ENCODE measurements at regions not wholly inside any gene's neighbourhood (a gene's known extent, or its start where the extent isn't known, plus 50 kb on each side); places are given as distances from the start of the nearest gene placed in this dataset.

GRCh38 chr5:26530305-26530704 is 508.1 kb downstream of the CDH9 start:
- intact Hi-C loops (cut with micrococcal nuclease) (no loop called here), dilution Hi-C loops (cut with MboI; ENCODE audit: extremely low pct_ligation_motif_present, low sequenced_read_pairs) (no loop called here)
- no peak overlapping the region for H3K4me2 ChIP-seq (ENCODE audit: insufficient read depth, low read length)
- H3K9ac ChIP-seq (replicated peaks; ENCODE audit: extremely low read depth, insufficient read depth, low read length): no peak overlapping the region
- H3K9me1 ChIP-seq (replicated peaks; ENCODE audit: control insufficient read depth, extremely low read depth, insufficient read depth, low read length): no peaks in the 10 kb centered on the region
- no peaks in the 10 kb centered on the region for H3K9me3 ChIP-seq (replicated peaks; ENCODE audit: control insufficient read depth, insufficient read depth, low read length)
- H3K36me3 ChIP-seq (ENCODE audit: control insufficient read depth in 2 of 2, extremely low read depth in 1 of 2, insufficient read depth in 2 of 2, low read length in 2 of 2): no peaks in the 10 kb centered on the region
- no peak for FAIRE-seq
- ChIA-PET CTCF (no interaction called here), POLR2A (no interaction called here)
- no peaks in the 10 kb centered on the region for H3K27me3 ChIP-seq (ENCODE audit: control insufficient read depth in 2 of 2, insufficient read depth in 2 of 2, low read length in 2 of 2)
- BruUV-seq (replicated peaks): no TSS peak
- H3K27ac ChIP-seq (ENCODE audit: insufficient read depth, low read depth, low read length): no peak overlapping the region
- TF ChIP-seq POLR2A (IDR thresholded peaks at IDR 0.05; ENCODE audit: low read depth, low read length) (no peak), MYC (IDR thresholded peaks at IDR 0.05; ENCODE audit: low read depth, low read length) (no peak), FOS (IDR thresholded peaks at IDR 0.05; ENCODE audit: borderline replicate concordance, insufficient read depth, low read length) (no peak), GATA2 (IDR thresholded peaks at IDR 0.05; ENCODE audit: insufficient read depth, insufficient read length, low read depth, low read length) (no peak), EZH2 (IDR thresholded peaks at IDR 0.05; ENCODE audit: borderline replicate concordance, low read depth, low read length, severe bottlenecking) (no peak), POLR2AphosphoS5 (IDR thresholded peaks at IDR 0.05; ENCODE audit: insufficient read depth, low read depth, low read length) (no peak), JUN (IDR thresholded peaks at IDR 0.05; ENCODE audit: borderline replicate concordance, insufficient read depth, insufficient read length, low read depth) (no peak)
- TF ChIP-seq, protein P1, sequence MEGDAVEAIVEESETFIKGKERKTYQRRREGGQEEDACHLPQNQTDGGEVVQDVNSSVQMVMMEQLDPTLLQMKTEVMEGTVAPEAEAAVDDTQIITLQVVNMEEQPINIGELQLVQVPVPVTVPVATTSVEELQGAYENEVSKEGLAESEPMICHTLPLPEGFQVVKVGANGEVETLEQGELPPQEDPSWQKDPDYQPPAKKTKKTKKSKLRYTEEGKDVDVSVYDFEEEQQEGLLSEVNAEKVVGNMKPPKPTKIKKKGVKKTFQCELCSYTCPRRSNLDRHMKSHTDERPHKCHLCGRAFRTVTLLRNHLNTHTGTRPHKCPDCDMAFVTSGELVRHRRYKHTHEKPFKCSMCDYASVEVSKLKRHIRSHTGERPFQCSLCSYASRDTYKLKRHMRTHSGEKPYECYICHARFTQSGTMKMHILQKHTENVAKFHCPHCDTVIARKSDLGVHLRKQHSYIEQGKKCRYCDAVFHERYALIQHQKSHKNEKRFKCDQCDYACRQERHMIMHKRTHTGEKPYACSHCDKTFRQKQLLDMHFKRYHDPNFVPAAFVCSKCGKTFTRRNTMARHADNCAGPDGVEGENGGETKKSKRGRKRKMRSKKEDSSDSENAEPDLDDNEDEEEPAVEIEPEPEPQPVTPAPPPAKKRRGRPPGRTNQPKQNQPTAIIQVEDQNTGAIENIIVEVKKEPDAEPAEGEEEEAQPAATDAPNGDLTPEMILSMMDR (IDR thresholded peaks at IDR 0.05; ENCODE audit: extremely low read depth in 1 of 2, insufficient read depth in 1 of 2, low read depth in 1 of 2, low read length in 2 of 2): no peak
- TF ChIP-seq, protein P2, sequence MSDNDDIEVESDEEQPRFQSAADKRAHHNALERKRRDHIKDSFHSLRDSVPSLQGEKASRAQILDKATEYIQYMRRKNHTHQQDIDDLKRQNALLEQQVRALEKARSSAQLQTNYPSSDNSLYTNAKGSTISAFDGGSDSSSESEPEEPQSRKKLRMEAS (IDR thresholded peaks at IDR 0.05; ENCODE audit: insufficient read depth, insufficient read length): no peak
- no peaks in the 10 kb centered on the region for H4K20me1 ChIP-seq (replicated peaks; ENCODE audit: control insufficient read depth, extremely low read depth, insufficient read depth, low read length)
- H3K4me3 ChIP-seq (replicated peaks in 1 of 3; ENCODE audit: insufficient read depth in 1 of 3, low read depth in 1 of 3, low read length in 3 of 3): no peak overlapping the region
- no peaks in the 10 kb centered on the region for H3K4me1 ChIP-seq (ENCODE audit: control insufficient read depth, extremely low read depth, insufficient read depth, low read length)
- no peak overlapping the region for H2AFZ ChIP-seq (ENCODE audit: low read depth, low read length)
- DNase-seq (ENCODE audit: low read depth, low spot score): no peak
- H3K79me2 ChIP-seq (ENCODE audit: control insufficient read depth, insufficient read depth, low read length): no peaks in the 10 kb centered on the region
